ENCODE measurements at regions not wholly inside any gene's neighbourhood (a gene's known extent, or its start where the extent isn't known, plus 50 kb on each side); places are given as distances from the start of the nearest gene placed in this dataset.

- Histone ChIP-seq H3K27me3 (no peaks in the 10 kb centered on the region), H3K27ac (no peak overlapping the region), H3K4me1 (no peaks in the 10 kb centered on the region), H3K9me3 (no peaks in the 10 kb centered on the region), H3K36me3 (no peaks in the 10 kb centered on the region), H3K9ac (ENCODE audit: low read depth in 2 of 2, low read length in 2 of 2) (no peak overlapping the region), H3K4me3 (no peak overlapping the region)
- intact Hi-C loops (cut with DNase I) = no loop called here
- no peak for DNase-seq
- no peak for TF ChIP-seq CTCF (IDR thresholded peaks at IDR 0.05)
Measured at GRCh38 chr18:64402636-64403035, 253.7 kb upstream of the LINC00305 start.

GRCh38 chr18:64401268-64402060, 252.6 kb upstream of the LINC00305 start:
- TF ChIP-seq CTCF (IDR thresholded peaks at IDR 0.05) = no peak
- Histone ChIP-seq H3K4me1 (no peaks in the 10 kb centered on the region), H3K27ac (no peak overlapping the region), H3K36me3 (no peaks in the 10 kb centered on the region), H3K27me3 (no peaks in the 10 kb centered on the region), H3K9ac (ENCODE audit: low read depth in 2 of 2, low read length in 2 of 2) (no peak overlapping the region), H3K9me3 (no peaks in the 10 kb centered on the region), H3K4me3 (no peak overlapping the region)
- intact Hi-C loops (cut with DNase I) = no loop called here
- DNase-seq = no peak

GRCh38 chr18:64399566-64399965, 250.7 kb upstream of the LINC00305 start:
- H3K27ac ChIP-seq = no peak overlapping the region
- no peak for TF ChIP-seq CTCF (IDR thresholded peaks at IDR 0.05)
- H3K27me3 ChIP-seq = no peaks in the 10 kb centered on the region
- no peak for DNase-seq
- H3K36me3 ChIP-seq = no peaks in the 10 kb centered on the region
- H3K4me3 ChIP-seq = no peak overlapping the region
- no peaks in the 10 kb centered on the region for H3K4me1 ChIP-seq
- H3K9me3 ChIP-seq = no peaks in the 10 kb centered on the region
- intact Hi-C loops (cut with DNase I) = no loop called here
- no peak overlapping the region for H3K9ac ChIP-seq (ENCODE audit: low read depth in 2 of 2, low read length in 2 of 2)

- no peaks in the 10 kb centered on the region for H3K36me3 ChIP-seq
- H3K9me3 ChIP-seq = no peaks in the 10 kb centered on the region
- H3K4me3 ChIP-seq = no peak overlapping the region
- no peaks in the 10 kb centered on the region for H3K4me1 ChIP-seq
- DNase-seq = no peak
- intact Hi-C loops (cut with DNase I) = no loop called here
- no peaks in the 10 kb centered on the region for H3K27me3 ChIP-seq
- H3K9ac ChIP-seq (ENCODE audit: low read depth in 2 of 2, low read length in 2 of 2) = no peak overlapping the region
- H3K27ac ChIP-seq = no peak overlapping the region
- TF ChIP-seq CTCF (IDR thresholded peaks at IDR 0.05) = no peak
Measured at GRCh38 chr18:64398320-64398719, 249.4 kb upstream of the LINC00305 start.

GRCh38 chr18:64392202-64392601, 243.3 kb upstream of the LINC00305 start:
- H3K9ac ChIP-seq (ENCODE audit: low read depth in 2 of 2, low read length in 2 of 2) = no peak overlapping the region
- H3K4me1 ChIP-seq = no peaks in the 10 kb centered on the region
- intact Hi-C loops (cut with DNase I) = no loop called here
- no peak for TF ChIP-seq CTCF (IDR thresholded peaks at IDR 0.05)
- no peaks in the 10 kb centered on the region for H3K27me3 ChIP-seq
- H3K4me3 ChIP-seq = no peak overlapping the region
- no peaks in the 10 kb centered on the region for H3K36me3 ChIP-seq
- DNase-seq = no peak
- H3K9me3 ChIP-seq = no peaks in the 10 kb centered on the region
- no peak overlapping the region for H3K27ac ChIP-seq

All from colonic mucosa (tissue), 4 donors.